ENCODE measurements at regions not wholly inside any gene's neighbourhood (a gene's known extent, or its start where the extent isn't known, plus 50 kb on each side); places are given as distances from the start of the nearest gene placed in this dataset.

GRCh38 chr13:77988355-77988754 lies 69.7 kb upstream of the EDNRB start:
- no peak for DNase-seq

GRCh38 chr13:77986713-77987112 lies 68.1 kb upstream of the EDNRB start:
- no peak for DNase-seq

GRCh38 chr13:77985866-77986636 lies 67.4 kb upstream of the EDNRB start:
- no peak for DNase-seq

GRCh38 chr13:77981281-77981881 lies 62.8 kb upstream of the EDNRB start:
- DNase-seq = no peak

GRCh38 chr13:77980592-77980991 lies 62.0 kb upstream of the EDNRB start:
- DNase-seq = no peak

GRCh38 chr13:77979721-77980385 lies 61.2 kb upstream of the EDNRB start:
- no peak for DNase-seq

DNA sequence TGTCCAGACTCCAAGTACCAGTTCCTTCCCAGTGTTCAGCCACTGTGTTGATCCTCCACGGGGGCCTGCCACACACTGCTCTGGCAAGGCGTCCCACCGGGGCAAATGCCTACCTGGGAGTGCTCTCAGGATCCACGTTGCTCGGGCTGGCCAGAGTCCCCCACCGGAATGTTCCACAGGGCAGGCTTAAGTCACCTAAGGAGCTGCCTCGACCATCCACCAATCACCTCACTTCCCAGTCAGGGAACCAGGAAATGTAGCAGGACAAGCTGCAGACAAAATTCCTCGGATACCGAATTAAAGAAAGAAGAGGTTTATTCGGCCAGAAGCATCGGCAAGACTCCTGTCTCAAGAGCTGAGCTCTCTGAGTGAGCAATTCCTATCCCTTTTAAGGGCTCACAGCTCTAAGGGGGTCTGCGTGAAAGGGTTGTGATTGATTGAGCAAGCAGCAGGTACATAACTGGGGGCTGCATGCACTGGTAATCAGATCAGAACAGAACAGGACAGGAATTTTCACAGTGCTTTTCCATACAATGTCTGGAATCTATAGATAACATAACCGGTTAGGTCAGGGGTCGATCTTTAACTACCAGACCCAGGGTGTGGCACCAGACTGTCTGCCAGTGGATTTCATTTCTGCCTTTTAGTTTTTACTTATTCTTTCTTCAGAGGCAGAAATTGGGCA lies 56.9 kb upstream of the EDNRB start:
- no peak for DNase-seq

GRCh38 chr13:77969299-77969698 lies 50.7 kb upstream of the EDNRB start:
- DNase-seq = no peak

All from activated gamma-delta T cell treated with Interleukin-2 at 50 U/mL for 16 hours (primary cell).